AG04450 (cell line): ENCODE measurements at regions not wholly inside any gene's neighbourhood (a gene's known extent, or its start where the extent isn't known, plus 50 kb on each side); places are given as distances from the start of the nearest gene placed in this dataset.

Source experiments
- CTCF ChIA-PET: fragments of 300-600, 350-600 bp; formaldehyde crosslinking; extraction: SDS; loops from one replicate; lab custom pipeline; 2022; ENCODE audit warnings: antibody characterized with exemption, inconsistent platforms; lab: Charles Lee
- POLR2A ChIA-PET: fragments of 350-600 bp; formaldehyde crosslinking; extraction: SDS; loops from one replicate; lab custom pipeline; 2021; ENCODE audit warnings: antibody characterized with exemption, inconsistent platforms; lab: Yijun Ruan, JAX
- DNase-seq: peaks from one replicate; pipeline ENCODE4 v3.0.0-alpha.2; 2011; ENCODE audit warnings: low read depth, low spot score
- H3K27ac ChIP-seq: one replicate; pipeline ENCODE4 v1.5.1; 2012; ENCODE audit warnings: low read depth, low read length, control low read depth
- H3K27me3 ChIP-seq: one replicate; pipeline ENCODE4 v1.6.0; 2012; ENCODE audit warnings: low read length; ENCODE audit not compliant: control insufficient read depth, insufficient read depth
- H3K4me3 ChIP-seq: 2 replicates; pipeline ENCODE4 v1.5.1; 2011; ENCODE audit warnings: mild to moderate bottlenecking, low read depth, low read length, control low read depth
- H3K9me3 ChIP-seq: 2 replicates; pipeline ENCODE4 v1.5.1; 2012; ENCODE audit warnings: low read length; ENCODE audit not compliant: control insufficient read depth, insufficient read depth
- CTCF ChIP-seq: IDR thresholded peaks from 2 replicates; pipeline ENCODE4 v1.5.1; 2011; ENCODE audit warnings: low read depth, low read length, control low read depth, inconsistent platforms

- CTCF ChIA-PET, result no interaction called here
- Histone ChIP-seq H3K27me3 (no peaks in the 10 kb centered on the region), H3K4me3 (no peak overlapping the region), H3K27ac (no peak overlapping the region), H3K9me3 (no peaks in the 10 kb centered on the region)
- TF ChIP-seq CTCF, result no peak
- POLR2A ChIA-PET, result no interaction called here
- no peak for DNase-seq
Observed at GRCh38 chr11:33646629-33647028, 54.0 kb downstream of the C11orf91 start.

GRCh38 chr11:33646168-33646567 lies 54.5 kb downstream of the C11orf91 start:
- no peaks in the 10 kb centered on the region for H3K9me3 ChIP-seq
- H3K27ac ChIP-seq, result no peak overlapping the region
- POLR2A ChIA-PET, result no interaction called here
- H3K27me3 ChIP-seq, result no peaks in the 10 kb centered on the region
- DNase-seq, result no peak
- no peak overlapping the region for H3K4me3 ChIP-seq
- TF ChIP-seq CTCF, result no peak
- CTCF ChIA-PET, result no interaction called here

GRCh38 chr11:33645686-33646085 lies 54.9 kb downstream of the C11orf91 start:
- TF ChIP-seq CTCF, result no peak
- Histone ChIP-seq H3K9me3 (no peaks in the 10 kb centered on the region), H3K4me3 (no peak overlapping the region), H3K27ac (no peak overlapping the region), H3K27me3 (no peaks in the 10 kb centered on the region)
- no peak for DNase-seq
- ChIA-PET CTCF (no interaction called here), POLR2A (no interaction called here)

GRCh38 chr11:33643167-33643824 lies 57.3 kb downstream of the C11orf91 start:
- H3K27ac ChIP-seq, result no peak overlapping the region
- no peaks in the 10 kb centered on the region for H3K9me3 ChIP-seq
- H3K27me3 ChIP-seq, result no peaks in the 10 kb centered on the region
- DNase-seq, result no peak
- ChIA-PET CTCF (no interaction called here), POLR2A (no interaction called here)
- TF ChIP-seq CTCF, result no peak
- H3K4me3 ChIP-seq, result no peak overlapping the region

GRCh38 chr11:33642461-33643166 lies 58.0 kb downstream of the C11orf91 start:
- no peak overlapping the region for H3K27ac ChIP-seq
- H3K27me3 ChIP-seq, result no peaks in the 10 kb centered on the region
- CTCF ChIA-PET, result no interaction called here
- H3K9me3 ChIP-seq, result no peaks in the 10 kb centered on the region
- no peak for DNase-seq
- H3K4me3 ChIP-seq, result no peak overlapping the region
- POLR2A ChIA-PET, result no interaction called here
- TF ChIP-seq CTCF, result no peak
